Stimulated activated CD4-positive, alpha-beta T cell treated with anti-CD3 and anti-CD28 coated beads, Interleukin-2, amount 100 ng/mL, for 24 hours (primary cell): ENCODE measurements at regions not wholly inside any gene's neighbourhood (a gene's known extent, or its start where the extent isn't known, plus 50 kb on each side); places are given as distances from the start of the nearest gene placed in this dataset.
"Not testable (repeated sequence)": the region's sequence is repeated elsewhere in the genome, so short reads cannot be mapped to it uniquely, and the experiment has no call there.

Experiments used
- DNase-seq, 2 donors: peaks; one replicate each; pipeline ENCODE4 v3.0.0-alpha.2; 2020

DNA sequence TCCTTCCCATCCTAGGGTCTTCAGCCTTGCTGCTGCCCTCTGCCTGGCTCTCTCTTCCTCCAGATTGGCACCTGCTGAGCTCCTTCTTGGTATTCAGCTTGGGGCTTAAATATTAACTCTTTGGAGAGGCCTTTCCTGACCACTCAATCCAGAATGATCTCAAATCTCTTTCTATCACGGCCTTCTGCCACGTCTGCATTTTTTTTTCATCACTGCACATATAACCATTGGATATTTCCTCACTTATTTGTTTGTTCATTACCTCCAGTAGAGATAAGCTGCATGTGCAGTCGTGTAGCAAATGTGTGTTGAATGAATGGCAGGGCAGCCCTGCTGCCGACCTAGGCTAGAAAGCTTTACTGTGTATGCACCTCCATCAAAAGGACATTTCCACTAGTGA lies 51.6 kb upstream of the MPP7 start:
- DNase-seq: no peak

DNA sequence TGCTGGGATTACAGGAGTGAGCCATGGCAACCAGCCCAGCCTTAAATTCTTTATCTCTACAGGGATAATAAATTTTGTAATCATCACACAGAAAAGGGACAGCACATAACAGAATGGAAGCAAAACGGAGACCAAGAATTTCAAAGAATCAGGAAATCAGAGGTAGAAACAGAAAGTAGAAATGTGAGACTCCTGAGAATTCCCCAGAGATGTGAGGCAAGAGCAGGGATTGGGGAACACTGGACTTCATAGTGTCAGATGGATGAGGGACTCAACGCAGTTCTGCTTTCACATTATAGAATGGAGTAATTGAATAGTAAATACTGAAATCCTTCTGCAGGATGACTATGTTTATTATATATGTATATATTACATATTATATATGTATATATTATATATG lies 52.5 kb upstream of the MPP7 start:
- no peak for DNase-seq

DNA sequence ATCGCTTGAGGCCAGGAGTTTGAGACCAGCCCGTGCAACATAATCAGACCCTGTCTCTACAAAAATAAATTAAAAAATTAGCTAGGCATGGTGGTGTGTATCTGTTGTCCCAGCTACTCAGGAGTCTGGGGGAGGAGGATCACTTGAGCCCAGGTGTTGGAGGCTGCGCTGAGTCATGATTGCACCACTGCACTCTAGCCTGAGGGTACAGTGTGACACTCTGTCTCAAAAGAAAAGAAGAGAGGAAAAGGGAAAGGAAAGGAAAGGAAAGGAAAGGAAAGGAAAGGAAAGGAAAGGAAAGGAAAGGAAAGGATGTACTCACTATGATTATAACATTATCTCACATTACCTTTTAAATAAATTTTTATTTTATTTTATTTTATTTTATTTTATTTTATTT lies 56.5 kb upstream of the MPP7 start:
- DNase-seq: no peak

DNA sequence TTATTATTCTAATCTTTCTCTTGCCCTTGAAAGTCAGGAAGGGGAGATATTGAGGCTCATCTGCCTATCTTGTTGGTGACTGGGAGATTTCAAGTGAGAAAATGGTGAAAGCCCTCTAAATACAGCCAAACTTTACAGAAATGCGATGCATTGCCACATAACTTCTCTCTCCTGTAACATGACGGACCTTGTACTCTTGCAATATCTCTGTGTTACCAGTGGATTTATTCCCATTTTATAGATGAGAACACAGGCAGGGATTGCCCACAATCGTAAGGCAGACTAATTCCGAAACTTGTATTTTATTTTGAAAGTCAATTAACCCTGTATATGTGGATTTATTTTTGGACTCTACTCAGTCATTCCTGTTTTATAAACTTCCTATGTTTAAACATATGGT lies 57.3 kb upstream of the MPP7 start:
- DNase-seq: no peak

DNA sequence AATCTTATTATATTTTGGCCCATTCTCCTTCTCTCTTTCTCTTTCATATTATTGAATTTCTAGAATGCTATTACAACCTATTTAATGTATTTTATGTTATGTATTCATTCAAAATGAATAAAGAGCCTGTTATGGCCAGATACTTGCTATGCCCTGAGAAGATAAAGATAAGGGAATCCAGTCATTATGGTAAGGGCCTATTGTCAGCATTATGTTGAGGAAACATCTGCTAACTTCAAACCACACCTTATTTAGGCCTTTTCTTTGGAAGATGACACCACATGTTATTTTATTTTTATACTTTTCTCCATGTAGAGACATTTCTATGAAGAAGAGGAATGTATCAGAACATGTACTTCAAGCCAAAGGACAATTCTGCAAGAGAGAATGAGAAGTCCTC lies 60.5 kb upstream of the MPP7 start:
- DNase-seq: no peak

DNA sequence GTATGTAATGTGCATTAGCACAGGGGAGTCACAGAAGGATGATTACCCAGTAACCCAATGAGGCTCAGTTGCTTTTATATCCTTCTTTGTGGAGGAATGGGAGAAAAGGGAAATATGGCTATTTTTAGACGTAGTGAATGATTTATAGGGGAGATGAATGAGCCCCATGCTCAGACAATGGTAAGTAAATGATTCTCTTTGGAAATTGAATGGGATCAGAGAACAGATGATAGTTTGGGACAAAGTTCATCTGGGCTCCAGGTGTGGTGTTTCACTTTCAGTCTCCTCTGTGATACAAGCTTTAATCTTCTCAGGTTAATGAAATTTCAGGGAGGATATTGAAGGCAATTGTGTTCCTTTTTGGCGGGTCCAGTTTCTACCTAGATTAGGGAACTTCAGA lies 63.0 kb upstream of the MPP7 start:
- DNase-seq: no peak

DNA sequence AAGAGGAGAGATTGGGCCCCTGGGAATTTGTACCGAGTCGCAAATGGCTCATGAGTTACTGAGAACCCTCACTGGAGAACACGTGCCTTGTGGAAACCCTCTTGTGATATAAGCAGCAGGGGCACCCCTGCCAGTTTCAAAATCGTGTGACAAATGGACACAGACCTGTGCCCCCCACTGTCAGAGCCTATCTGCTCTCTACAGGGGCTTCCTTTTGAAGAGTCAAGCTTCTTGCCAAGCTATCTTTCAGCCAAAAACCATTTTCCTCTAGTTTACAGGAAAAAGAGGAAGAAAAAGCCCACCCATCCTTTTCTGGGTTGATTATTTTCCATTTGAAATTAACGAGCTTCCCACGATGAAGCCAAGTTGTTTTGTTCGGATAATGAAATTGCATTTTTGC lies 64.1 kb upstream of the MPP7 start:
- no peak for DNase-seq

DNA sequence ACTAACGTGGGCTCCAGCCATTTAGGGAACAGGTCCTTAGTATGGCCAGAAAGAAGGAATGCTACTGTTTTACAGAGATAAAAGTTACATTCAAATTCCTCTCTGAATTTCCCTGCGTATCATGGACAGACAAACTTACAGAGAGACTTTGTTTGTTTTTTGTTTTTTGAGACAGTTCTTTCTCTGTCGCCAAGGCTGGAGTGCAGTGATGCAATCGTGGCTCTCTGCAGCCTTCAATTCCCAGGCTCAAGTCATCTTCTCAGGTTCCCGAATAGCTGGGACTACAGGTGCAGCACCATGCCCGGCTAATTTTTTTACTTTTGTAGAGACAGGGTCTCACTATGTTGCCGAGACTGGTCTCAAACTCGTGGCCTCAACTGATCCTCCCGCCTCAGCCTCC lies 64.5 kb upstream of the MPP7 start:
- no peak for DNase-seq

DNA sequence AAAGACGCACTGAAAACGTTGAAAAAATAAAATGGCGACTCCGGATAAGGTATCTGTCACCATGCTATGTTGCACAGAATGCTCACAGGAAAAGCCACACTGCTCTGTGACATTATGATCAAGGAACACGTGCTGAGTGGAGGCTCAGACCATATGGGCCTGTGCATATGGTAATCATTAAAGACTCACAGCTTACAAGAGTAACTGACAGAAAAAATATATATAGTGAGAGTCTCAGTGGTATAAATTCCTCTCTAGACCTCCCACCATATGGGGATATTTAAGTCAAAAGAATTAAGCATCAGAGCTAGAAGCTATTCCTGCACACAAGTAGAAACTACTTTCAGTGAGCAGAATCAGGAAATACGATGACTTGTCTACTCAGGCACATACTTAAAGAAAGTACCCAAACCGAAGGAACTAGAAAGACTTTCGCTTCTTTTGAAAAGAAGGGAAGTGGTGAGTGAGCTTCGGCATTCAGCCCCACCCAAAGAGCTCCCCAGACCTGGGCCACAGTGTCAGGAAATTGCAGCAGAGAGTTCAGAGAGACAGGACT lies 65.1 kb upstream of the MPP7 start:
- peak; percentile 49 to 51 for DNase-seq

DNA sequence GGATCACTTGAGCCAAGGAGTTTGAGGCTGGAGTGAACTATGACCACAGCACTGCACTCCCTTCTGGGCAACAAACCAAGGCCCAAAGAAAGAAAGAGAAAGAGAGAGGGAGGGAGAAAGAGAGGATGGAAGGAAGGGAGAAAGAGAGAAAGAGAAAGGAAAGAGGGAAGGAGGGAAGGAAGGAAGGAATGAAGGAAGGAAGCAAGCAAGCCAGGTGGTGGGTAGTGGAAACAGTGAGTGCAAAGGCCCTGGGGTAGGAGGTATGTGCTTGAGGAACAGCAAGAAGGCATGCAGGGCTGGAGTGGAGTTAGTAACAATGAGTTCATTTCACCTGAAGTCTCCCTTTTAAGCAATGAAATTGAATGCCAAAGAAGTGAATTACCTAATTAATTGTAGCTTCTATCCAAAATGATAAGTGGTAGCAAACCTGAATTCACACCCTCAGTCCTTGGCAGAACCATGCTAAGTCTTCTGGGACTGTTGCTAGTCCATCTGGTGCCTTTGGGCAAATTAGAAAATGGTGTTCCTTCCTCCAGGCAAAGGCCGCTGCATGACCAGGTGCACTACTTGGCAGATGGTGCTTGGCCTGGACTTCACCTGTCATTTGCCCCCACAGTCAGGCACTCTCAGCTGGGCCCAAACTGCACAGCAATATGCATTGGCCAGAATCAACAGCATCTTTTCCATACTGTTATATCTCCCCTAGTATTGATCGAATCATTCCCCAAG lies 67.4 kb upstream of the MPP7 start:
- no peak for DNase-seq

DNA sequence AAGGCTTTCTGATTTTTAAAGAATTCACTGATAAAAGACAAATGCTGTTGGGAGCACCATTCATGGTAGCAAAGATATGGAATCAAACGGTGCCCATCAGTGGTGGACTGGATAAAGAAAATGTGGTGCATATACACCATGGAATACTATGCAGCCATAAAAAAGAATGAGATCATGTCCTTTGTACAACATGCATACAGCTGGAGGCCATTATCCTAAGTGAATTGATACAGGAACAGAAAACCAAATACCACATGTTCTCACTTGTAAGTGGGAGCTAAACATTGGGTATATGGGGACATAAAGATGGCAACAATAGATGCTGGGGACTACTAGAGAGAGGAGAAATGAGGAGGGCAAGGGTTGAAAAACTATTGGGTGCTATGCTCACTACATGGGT lies 68.8 kb upstream of the MPP7 start:
- DNase-seq: not testable (repeated sequence)

DNA sequence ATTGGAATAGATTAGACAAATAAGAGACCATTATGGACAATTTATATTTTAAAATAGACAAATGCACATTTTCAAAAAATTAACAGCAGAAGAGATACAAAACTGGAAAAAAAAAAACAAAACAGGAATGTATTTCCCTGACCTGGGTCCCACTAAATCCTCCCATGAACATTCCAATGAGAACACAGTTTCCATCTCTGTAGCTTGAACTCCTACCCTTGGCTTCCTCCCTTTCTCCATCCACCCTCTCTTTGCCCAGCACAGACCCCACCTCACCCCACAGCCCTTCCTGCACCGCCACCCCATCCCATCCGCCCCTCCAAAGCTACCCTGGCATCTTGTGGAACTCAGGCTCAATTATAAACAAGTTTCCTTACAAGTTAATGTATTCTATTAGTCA lies 71.2 kb upstream of the MPP7 start:
- no peak for DNase-seq

DNA sequence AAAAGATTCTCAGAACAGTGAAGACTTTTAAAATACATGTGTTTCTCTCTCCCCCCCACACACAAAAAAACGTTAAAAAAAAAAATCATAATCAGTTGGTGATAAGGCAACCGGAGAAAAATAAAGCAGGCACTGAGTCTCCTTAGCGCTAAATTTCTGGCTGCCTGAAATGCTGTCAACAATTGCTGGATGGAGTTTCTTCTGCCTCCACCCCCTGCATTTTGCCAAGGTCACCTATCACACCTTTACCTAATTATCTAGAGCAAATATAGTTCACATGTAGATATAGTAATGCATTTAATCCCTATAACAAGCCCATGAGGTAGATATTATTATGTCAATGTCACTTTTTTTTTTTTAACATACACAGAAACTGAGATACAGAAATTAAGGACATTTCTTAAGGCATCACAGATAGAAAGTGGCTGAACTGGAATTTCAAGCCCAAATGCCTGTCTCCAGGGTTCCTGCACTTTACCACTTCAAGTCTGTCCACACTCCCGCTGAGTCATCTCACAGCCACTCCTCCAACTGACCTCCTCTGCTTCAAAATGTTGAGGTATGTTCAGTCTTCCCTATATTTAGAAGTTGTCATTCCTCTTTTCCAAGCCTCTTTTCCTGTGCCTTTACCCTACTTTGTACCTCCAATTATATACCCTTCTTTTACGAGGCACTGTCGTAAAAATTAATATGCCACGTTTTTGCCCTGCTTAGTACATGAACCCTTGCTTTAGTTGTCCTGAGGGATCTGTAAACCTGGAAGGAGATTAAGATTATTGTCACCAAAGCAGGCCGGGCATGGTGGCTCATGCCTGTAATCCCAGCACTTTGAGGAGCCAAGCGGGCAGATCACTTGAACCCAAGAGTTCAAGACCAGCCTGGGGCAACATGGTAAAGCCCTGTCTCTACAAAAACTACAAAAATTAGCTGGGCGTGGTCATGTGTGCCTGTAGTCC lies 72.8 kb upstream of the MPP7 start:
- no peak for DNase-seq

DNA sequence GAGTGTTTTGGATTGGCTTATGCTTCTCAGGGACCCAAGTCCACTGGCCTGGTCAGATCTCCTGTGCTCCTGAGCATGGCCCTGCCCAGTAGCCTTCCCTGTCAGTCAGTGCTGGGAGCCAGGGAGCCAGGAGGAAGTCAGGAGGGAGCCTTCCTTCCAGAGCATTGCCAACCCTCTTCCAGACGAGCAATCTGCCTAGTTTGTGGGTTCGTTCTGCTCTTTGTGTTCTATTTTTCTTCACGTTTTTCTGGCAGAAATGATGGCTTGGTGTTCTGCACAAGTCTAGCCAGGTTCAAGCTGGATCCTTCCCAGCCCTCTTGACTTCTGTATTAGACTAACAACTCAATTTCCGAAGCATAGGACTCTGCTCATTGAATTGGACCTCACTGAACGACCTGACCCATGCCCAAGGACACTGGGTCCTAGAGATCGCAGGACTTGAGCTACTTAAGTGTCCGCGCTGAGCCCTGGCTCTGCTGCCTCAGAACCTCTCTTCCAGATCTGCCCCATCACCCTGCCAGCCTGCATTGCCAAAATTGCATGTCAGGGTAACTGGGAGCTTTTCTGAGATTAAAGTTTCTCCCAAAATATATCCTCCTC lies 76.2 kb upstream of the MPP7 start:
- no peak for DNase-seq

DNA sequence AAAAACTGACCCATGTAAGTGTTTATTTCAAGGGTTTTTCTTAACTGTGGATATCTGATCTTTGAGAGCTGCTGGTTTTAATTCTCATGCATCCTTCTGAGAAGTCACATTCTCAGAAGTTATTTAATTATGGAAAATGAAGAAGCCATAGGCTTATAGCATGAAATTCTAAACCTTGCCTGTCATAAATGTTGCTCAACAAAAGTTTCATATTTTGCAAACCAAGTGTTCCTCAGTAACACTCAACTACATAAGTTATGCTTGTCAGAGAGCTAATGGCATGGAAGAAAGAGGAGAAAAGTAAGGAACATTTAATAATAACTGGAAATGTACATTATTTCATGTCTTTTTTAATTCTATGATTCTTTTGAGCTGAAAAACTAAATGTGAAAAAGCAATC lies 78.6 kb upstream of the MPP7 start:
- no peak for DNase-seq

DNA sequence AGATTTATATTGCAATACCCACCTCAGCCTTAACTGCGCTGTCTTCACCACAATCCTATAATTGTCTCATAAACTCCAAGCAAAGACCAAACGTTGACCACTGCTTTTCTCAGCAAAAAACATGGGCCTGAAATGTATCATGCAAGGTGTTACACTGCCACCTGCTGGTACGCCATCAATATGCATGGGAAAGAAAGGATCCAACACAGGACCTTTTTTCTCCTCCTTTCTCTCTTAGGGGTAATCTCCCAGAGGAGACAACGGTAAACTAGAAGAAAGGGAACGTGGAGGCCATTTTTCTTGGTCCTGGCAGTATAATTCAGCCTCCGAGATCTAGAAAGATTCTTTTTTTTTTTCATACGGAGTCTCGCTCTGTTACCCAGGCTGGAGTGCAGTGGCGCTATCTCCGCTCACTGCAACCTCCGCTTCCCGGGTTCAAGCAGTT lies 79.1 kb upstream of the MPP7 start:
- DNase-seq: peak; percentile 86 to 88

DNA sequence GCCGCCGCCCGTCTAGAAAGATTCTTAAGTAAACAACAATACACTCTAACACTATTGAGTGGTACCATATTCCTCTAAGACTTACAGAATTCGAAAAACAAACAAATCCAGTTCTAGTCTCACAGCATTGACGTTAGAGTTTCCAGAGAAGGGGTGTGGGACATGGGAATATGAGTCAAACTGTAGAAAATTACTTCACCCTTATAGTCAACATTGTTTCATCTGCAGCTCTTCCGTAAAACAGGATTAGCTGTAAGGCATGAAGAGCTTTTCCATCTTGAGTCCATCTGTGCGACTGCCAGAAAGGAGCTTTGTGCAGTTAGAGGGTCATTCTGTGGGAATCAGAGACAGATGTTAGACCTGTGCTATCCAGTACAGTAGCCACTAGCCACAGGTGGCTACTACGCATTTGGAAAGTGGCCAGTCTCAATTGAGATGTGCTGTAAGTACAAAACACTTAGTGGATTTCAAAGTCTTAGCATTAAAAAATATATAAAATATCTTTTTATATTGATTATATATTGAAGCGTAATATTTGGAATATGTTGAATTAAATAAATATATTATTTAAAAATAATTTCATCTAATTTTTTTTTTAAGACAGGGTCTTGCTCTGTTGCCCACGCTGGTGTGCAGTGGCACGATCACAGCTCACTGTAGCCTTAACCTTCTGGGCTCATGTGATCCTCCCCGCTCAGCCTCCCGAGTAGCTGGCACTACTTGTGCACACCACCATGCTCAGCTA lies 79.8 kb upstream of the MPP7 start:
- DNase-seq: no peak

DNA sequence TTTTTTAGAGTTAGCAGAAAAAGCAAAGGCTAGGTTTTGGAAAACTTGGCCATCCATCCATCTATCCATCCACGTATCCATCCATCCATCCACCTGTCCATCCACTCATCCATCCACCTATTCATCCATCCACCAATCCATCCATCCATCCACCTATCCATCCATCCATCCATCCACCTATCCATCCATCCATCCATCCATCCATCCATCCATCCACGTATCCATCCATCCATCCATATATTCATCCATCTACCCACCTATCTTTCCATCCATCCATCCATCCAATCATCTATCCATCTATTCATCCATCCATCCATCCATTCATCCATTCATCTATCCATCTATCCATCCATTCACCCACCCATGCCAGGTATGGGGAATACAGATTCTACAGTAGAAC lies 81.7 kb upstream of the MPP7 start:
- DNase-seq: no peak

DNA sequence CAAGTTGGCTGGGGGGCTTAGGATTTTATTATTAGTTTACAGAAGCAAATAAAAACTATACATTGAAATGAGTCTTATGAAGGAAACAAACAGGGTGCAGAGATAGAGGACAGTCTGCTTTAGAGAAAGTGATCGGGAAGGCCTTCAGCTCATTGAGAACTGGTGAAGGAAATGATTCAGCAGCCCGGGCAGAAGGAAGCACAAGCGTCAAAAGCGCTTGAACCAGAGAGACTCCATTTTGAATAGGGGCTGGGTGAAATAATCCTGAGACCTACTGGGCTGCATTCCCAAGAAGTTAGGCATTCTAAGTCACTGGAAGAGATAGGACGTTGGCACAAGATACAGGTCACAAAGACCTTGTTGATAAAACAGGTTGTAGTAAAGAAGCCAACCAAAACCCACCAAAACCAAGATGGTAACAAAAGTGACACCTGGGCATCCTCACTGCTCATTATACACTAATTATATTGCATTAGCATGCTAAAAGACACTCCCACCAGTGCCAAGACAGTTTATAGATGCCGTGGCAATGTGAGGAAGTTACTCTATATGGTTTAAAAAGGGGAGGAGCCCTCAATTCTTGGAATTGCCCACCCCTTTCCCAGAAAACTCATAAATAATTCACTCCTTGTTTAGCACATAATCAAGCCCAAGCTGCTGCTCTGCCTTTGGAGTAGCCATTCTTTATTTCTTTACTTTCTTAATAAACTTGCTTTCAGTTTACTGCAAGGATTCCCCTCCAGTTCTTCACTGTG lies 83.1 kb upstream of the MPP7 start:
- no peak for DNase-seq

DNA sequence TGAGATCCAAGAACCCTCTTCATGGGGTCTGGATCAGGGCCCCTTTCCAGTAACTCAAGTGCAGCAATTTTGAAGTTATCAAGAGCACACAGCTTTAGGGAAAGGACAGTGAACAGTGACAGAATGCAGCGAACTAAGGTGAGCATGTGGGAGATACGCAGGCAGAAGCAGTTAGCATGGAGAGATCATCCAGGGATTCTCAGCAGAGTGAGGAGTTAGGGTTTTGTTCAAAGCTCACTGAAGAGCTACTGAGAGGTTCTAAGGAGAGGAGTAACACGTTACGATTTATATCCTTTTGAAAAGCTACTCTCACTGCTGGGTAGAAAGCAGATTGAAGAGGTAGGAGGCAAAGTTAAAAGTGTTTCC lies 83.6 kb upstream of the MPP7 start:
- DNase-seq: no peak

DNA sequence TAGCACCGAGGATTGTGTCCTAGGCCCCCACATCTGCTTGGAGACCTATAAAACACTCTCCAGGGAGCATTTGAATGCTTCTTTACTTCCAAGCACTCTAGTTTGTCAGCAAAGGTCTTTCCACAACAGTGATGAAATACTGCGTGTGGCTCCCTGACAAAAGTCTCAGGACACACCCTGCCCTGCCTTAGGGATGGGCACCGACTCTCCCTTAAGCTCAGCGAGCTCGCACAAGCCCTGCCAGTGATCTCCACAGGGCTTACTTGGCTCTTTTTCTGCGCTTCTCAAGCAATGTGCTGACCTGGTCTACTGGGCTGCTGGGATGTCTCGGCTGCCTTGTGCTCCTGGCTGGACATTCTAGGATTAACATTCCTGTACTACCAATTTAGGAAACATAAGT lies 84.3 kb upstream of the MPP7 start:
- DNase-seq: no peak

DNA sequence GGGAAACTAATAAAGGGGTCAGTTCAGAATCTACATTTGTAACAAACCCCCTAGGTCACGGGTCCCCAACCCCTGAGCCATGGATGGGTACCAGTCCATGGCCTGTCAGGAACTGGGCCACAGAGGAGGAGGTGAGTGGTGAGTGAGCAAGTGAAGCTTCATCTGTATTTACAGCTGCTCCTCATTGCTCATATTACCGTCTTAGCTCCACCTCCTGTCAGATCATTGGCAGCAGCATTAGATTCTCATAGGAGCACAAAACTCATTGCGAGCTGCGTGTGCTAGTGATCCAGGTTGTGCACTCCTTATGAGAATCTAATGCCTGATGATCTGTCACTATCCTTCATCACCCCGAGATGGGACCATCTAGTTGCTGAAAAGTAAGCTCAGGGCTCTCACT lies 88.4 kb upstream of the MPP7 start:
- DNase-seq: no peak
